PC-9 (cell line): ENCODE measurements at regions not wholly inside any gene's neighbourhood (a gene's known extent, or its start where the extent isn't known, plus 50 kb on each side); places are given as distances from the start of the nearest gene placed in this dataset.

Experiments used
- CTCF ChIP-seq: fragments of 200-600 bp; sonication (generic); conservative IDR thresholded peaks from 2 replicates; pipeline ENCODE4 v1.6.1; 2017; ENCODE audit warnings: mixed run types, antibody characterized with exemption, mild to moderate bottlenecking, moderate library complexity
- EZH2 ChIP-seq: fragments of 200-600 bp; sonication (generic); IDR thresholded peaks from 2 replicates; pipeline ENCODE4 v1.8.0; 2017; ENCODE audit warnings: antibody characterized with exemption, low read depth

GRCh38 chr1:5756434-5757186, 235.6 kb downstream of the NPHP4 start:
- TF ChIP-seq CTCF (no peak), EZH2 (no peak)
